Left ventricle myocardium inferior (tissue), 1 donor: ENCODE measurements at regions not wholly inside any gene's neighbourhood (a gene's known extent, or its start where the extent isn't known, plus 50 kb on each side); places are given as distances from the start of the nearest gene placed in this dataset.

Experiments used
- DNase-seq: peaks from one replicate; pipeline ENCODE4 v3.0.0-alpha.2; 2020
- H3K27ac ChIP-seq: fragments of 200-600 bp; replicated peaks from 2 replicates; pipeline ENCODE4 v1.8.0; 2021
- H3K27me3 ChIP-seq: fragments of 200-600 bp; 2 replicates; pipeline ENCODE4 v1.8.0; 2021; ENCODE audit warnings: low read depth
- H3K36me3 ChIP-seq: fragments of 200-600 bp; 2 replicates; pipeline ENCODE4 v1.8.0; 2021
- H3K4me1 ChIP-seq: fragments of 200-600 bp; 2 replicates; pipeline ENCODE4 v1.8.0; 2021
- H3K4me3 ChIP-seq: fragments of 200-600 bp; 2 replicates; pipeline ENCODE4 v1.8.0; 2021; ENCODE audit warnings: mild to moderate bottlenecking, moderate library complexity
- H3K9me3 ChIP-seq: fragments of 200-600 bp; replicated peaks from 2 replicates; pipeline ENCODE4 v1.8.0; 2021
- intact Hi-C: fragments of 100-400 bp; cut with micrococcal nuclease; formaldehyde crosslinking; loops from one replicate; pipeline ENCODE4 v1.11.0; 2022
- TF ChIP-seq, protein P1 (sequence below): fragments of 200-600 bp; IDR thresholded peaks from 2 replicates; pipeline ENCODE4 v1.8.0; 2021; ENCODE audit warnings: antibody characterized with exemption, mild to moderate bottlenecking, borderline replicate concordance
- donor health status: DM: no; HTN: yes; CAD: no; lungs with severe emphysema.

DNA sequence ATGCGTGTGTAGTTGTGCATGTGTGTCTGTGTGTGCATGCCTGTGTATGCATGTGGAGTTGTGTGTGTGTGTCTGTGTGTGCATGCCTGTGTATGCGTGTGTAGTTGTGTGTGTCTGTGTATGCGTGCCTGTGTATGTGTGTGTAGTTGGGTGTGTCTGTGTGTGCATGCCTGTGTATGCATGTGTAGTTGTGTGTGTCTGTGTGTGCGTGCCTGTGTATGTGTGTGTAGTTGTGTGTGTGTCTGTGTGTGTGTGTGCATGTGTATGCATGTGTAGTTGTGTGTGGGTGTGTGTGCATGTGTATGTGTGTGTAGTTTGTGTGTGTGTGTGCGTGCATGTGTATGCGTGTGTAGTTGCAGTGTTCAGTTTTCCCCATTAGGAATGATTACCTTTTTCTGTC lies 162.0 kb downstream of the URB2 start:
- Histone ChIP-seq H3K9me3 (peaks cover 17% of the 10 kb centered on the region), H3K27ac (no peak overlapping the region), H3K27me3 (peaks cover 7% of the 10 kb centered on the region), H3K4me3 (no peak overlapping the region), H3K4me1 (no peaks in the 10 kb centered on the region), H3K36me3 (no peaks in the 10 kb centered on the region)
- DNase-seq: no peak
- TF ChIP-seq, protein P1, sequence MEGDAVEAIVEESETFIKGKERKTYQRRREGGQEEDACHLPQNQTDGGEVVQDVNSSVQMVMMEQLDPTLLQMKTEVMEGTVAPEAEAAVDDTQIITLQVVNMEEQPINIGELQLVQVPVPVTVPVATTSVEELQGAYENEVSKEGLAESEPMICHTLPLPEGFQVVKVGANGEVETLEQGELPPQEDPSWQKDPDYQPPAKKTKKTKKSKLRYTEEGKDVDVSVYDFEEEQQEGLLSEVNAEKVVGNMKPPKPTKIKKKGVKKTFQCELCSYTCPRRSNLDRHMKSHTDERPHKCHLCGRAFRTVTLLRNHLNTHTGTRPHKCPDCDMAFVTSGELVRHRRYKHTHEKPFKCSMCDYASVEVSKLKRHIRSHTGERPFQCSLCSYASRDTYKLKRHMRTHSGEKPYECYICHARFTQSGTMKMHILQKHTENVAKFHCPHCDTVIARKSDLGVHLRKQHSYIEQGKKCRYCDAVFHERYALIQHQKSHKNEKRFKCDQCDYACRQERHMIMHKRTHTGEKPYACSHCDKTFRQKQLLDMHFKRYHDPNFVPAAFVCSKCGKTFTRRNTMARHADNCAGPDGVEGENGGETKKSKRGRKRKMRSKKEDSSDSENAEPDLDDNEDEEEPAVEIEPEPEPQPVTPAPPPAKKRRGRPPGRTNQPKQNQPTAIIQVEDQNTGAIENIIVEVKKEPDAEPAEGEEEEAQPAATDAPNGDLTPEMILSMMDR: no peak
- intact Hi-C loops: no loop called here

DNA sequence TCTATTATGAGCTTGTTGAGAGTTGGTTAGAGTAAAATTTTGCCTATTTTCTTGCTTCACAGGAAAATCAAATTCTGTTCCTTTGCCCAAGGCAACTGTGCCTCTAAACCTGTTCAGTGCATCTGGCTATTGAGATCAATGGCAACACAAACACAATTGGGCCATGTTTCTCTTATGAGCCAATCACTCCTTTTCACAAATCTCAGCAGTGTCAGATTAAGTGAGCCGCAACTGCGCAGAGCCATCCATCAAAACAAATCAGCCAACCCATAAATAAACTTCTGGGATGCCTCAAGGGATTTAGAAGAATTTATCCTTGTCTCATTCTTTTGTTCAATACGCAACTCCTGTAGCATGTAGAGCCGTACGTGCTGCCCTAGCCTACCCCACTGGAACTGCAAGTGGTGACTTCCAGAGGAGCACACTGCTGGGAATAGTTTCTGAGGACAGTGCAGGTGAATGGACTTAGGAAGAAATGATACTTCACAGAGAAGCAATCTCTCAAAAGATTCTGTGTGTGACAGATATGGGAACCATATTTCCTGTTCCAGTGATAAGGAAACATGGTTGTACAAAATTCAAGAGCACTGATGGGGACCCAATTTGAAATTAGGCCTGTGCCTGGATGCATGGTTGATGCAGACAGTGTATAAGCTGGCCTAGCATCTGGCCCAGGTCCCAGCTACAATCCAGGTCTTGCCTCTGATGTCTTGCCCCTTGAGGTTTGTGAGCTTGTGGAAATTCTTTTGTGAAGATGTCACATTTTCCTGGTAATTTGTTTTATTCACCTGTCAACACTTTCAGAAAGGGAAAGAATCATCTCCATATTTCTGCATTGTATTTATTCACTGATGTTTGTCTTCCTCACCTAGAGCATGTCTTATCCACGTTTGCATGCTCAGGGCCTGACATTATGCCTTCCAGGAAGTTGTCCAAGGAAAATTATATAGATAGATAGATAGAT lies 166.2 kb downstream of the URB2 start:
- no peaks in the 10 kb centered on the region for H3K4me1 ChIP-seq
- H3K4me3 ChIP-seq: no peak overlapping the region
- TF ChIP-seq, protein P1: no peak
- no peak for DNase-seq
- intact Hi-C loops: no loop called here
- no peak overlapping the region for H3K27ac ChIP-seq
- H3K9me3 ChIP-seq: peaks cover 16% of the 10 kb centered on the region
- peaks cover 6% of the 10 kb centered on the region for H3K27me3 ChIP-seq
- H3K36me3 ChIP-seq: no peaks in the 10 kb centered on the region

DNA sequence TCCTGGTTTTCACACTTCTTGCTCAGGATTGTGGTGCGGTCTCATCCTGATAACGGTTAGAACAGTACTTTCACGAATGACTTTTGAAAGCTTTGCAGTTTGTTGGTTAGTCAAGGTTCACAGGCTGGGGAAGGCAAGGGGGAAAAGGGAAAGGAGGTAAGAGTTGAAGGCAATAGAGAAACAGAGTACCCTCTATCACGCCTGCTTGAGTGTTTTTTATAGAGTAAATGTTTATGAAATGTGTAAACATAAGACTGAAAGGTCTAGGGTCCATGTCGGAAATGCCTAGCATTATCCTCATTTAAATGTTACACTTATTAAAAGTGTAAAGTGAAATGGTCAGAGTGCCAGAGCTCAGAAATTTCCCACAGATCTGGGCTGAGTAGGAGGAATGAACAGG lies 167.4 kb downstream of the URB2 start:
- peaks cover 14% of the 10 kb centered on the region for H3K9me3 ChIP-seq
- H3K27ac ChIP-seq: no peak overlapping the region
- H3K4me1 ChIP-seq: no peaks in the 10 kb centered on the region
- TF ChIP-seq, protein P1: no peak
- H3K27me3 ChIP-seq: peaks cover 6% of the 10 kb centered on the region
- DNase-seq: no peak
- H3K4me3 ChIP-seq: no peak overlapping the region
- intact Hi-C loops: no loop called here
- H3K36me3 ChIP-seq: no peaks in the 10 kb centered on the region

- Histone ChIP-seq H3K27me3 (peaks cover 6% of the 10 kb centered on the region), H3K9me3 (peaks cover under 1% of the 10 kb centered on the region), H3K4me3 (no peak overlapping the region), H3K4me1 (no peaks in the 10 kb centered on the region), H3K27ac (no peak overlapping the region), H3K36me3 (no peaks in the 10 kb centered on the region)
- DNase-seq: no peak
- TF ChIP-seq, protein P1: no peak
- intact Hi-C loops: no loop called here
Observed at GRCh38 chr1:229798558-229798957, 172.5 kb downstream of the URB2 start.

DNA sequence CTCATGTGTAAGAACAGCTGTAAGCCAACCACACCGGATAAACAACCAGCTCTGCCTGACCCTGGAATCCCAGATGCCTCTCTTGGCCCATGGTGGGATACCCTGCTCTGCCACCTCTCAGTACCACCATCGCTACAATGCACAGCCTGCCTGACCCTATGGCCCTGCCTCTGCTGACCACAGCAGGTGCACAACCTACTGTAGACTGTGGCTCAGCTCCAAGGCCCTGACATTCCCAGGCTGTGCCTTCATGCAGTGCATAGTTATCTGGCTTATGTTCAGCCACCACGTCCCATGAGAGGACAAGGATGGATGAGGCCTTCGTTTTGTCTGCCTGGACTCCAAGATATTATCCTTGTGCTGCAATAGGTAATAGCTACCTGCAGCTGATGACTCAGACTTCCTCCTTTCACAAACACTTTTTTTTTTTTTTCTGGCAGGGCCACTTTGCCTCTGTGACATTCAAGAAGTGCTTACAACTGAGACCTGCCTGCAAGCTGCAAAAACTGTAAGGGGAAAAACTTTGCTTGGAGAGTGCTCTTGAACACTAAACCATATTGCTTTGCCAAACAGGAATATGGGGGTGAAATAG lies 177.7 kb downstream of the URB2 start:
- no peak for DNase-seq
- TF ChIP-seq, protein P1: no peak
- H3K27me3 ChIP-seq: peaks cover 7% of the 10 kb centered on the region
- no peak overlapping the region for H3K27ac ChIP-seq
- no peak overlapping the region for H3K4me3 ChIP-seq
- intact Hi-C loops: no loop called here
- no peaks in the 10 kb centered on the region for H3K36me3 ChIP-seq
- H3K4me1 ChIP-seq: no peaks in the 10 kb centered on the region
- H3K9me3 ChIP-seq: peaks cover 28% of the 10 kb centered on the region
